Caki2 (cell line): ENCODE measurements at regions not wholly inside any gene's neighbourhood (a gene's known extent, or its start where the extent isn't known, plus 50 kb on each side); places are given as distances from the start of the nearest gene placed in this dataset.

ENCODE experiments used
- DNase-seq: peaks from one replicate; pipeline ENCODE4 v3.0.0-alpha.2; 2015; ENCODE audit warnings: low read depth
- in situ Hi-C: cut with HindIII; loops from 2 replicates; pipeline ENCODE4 v1.10.0; 2016; ENCODE audit warnings: low sequenced_read_pairs, low pct_unique_long_range_greater_than_20kb, mixed read lengths

DNA sequence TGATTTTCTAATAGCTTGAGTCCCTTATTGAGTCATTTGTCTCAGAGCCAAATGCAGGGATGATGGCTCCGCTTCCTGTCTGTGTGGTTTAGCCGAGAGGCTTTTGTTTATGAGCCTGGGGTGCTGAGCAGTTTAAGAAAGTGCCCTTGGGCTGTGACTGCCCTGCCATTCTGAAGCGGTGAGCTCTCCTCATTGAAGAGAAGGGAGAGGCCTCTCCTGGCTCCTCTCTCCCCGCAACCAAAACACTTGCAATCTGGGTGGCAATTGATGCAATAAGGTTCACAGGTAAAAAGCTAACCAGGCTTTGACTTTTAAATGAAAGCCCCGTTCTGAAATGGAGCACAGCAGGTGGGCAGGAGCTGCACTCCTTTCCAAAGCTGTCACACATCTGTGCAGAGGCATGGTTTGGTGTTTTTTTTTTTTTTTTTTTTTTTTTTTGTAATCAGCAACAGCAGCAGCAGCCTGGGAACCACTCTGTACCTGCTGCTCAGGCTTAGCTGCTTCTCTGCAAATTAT lies 403.7 kb downstream of the SIPA1L2 start:
- in situ Hi-C loops, result no loop called here
- DNase-seq, result no peak

DNA sequence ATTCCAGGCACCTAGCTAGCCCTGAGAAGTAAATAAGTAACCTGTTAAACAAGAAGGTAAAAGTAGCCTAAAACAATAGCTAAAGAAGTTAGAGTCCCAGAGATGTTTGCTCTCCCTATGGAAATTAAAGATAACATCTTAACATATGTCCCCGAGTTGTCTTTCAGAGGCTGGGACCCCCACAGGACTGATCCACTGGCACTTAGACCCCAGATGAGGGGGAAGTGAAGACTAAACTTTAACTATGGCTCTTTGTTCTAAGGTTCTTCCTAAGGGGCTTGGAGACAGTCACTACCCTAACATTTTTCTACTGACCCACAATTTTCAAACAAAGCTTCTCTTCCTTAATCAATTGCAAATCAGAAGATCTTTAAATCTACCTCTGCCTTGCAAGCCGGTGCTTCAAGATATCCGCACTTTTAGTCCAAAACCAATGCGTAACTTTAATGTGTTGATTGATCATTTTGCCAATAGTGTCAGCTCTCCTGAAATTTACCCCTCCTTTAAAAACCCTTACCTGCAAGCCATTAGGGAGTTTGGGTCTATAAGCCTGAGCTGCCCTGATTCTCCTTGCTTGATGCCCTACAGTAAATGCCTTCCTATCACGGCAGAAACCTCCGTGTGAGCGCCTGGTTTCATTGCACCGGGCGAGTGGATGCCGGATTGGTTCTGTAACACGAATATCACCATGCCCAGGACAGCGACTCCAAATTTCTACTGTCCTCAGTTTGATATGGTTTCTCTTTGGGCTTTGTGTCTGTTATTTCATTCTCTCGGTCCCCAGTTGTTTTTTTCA lies 404.4 kb downstream of the SIPA1L2 start:
- in situ Hi-C loops, result no loop called here
- no peak for DNase-seq

DNA sequence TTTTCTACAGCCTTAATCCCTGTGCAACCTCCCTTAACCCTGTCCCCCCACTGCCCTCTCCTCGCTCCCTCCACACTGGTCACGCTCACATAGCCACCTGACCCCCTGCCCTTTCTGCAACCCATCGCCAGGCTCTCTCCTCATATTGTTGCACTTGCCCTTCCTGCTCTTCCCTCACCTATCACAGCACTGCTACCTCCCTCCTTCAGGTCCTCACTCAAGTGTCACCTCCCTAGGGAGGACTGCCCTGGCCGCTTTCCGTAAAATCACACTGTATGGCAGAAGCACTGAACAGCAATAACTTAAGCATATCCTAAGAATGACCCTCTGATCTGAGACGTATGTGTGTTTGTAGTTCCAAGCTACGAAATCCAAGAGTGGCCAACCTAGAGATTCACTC lies 406.0 kb downstream of the SIPA1L2 start:
- in situ Hi-C loops, result no loop called here
- DNase-seq, result no peak

DNA sequence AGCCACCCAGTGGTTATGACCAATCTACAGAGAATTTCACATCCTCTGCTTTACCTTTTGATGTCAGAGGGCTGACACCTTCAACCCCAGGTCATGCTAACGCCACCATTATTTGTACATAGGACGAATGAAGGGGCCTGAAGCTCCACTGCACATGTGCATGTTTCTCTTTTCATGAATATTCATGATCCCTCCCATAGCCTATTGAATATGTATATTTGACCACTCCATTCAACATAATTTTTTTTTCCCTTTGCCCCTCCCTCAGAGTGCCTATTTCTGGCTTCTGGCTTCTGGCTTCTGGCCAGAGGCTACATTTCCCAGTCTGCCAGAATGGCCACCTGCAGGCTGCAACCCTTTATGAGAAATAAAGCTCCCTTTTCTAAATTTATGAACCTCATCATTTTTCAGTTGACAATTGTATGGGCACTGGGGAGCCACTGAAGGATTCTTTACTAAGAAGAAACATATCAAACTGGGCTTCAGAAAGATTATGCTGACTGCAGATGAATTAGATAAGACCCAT lies 406.7 kb downstream of the SIPA1L2 start:
- no peak for DNase-seq
- in situ Hi-C loops, result no loop called here

DNA sequence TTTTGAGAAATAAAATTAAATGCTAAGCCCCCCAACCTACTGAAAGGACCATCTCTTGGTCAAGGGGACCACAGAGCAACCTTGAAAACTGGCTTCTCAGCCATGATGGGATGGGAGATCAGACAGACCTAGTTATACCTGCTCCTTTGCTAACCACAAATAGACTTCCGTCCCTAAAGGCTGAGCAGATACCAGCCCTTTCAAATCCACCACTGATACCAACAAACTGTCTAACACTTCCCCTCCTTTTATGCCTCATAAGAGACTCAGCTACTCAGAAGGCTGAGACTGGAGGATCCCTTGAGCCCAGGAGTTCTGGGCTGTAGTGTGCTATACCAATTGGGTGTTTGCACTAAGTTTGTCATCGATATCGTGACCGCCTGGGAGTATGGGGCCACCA lies 407.3 kb downstream of the SIPA1L2 start:
- in situ Hi-C loops, result no loop called here
- no peak for DNase-seq

DNA sequence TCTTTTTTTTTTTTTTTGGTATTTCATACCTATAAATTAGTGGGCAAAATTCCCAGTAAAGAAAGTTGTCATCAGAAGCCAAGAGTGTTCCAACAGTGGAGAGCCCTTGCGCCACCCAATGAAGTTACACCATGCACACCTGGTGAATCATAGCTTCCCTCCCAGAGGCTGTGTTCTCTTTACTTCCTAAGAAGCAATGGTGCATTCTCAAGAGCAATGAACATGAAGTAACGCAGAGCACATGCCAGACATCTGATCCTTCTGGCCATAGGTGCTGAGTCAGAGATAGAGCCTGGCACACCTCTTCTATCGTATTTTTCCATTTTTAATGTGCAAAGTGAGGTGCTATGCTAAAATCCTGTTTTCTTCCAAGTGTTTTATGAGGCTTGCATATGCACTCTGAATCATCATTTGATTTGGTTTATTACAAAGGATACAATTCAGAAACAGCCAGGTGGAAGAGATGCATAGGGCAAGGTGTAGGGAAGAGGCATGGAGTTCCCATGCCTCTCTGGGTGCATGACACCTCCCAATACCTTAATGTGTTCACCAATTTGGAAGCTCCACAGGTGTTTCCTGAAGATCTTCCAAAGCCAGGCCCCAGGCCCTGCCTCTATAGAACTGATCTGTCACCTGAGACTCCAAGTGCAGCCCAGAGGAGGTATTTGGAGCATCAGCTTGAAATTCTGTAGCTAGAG lies 408.0 kb downstream of the SIPA1L2 start:
- in situ Hi-C loops, result no loop called here
- DNase-seq, result peak; percentile 55

DNA sequence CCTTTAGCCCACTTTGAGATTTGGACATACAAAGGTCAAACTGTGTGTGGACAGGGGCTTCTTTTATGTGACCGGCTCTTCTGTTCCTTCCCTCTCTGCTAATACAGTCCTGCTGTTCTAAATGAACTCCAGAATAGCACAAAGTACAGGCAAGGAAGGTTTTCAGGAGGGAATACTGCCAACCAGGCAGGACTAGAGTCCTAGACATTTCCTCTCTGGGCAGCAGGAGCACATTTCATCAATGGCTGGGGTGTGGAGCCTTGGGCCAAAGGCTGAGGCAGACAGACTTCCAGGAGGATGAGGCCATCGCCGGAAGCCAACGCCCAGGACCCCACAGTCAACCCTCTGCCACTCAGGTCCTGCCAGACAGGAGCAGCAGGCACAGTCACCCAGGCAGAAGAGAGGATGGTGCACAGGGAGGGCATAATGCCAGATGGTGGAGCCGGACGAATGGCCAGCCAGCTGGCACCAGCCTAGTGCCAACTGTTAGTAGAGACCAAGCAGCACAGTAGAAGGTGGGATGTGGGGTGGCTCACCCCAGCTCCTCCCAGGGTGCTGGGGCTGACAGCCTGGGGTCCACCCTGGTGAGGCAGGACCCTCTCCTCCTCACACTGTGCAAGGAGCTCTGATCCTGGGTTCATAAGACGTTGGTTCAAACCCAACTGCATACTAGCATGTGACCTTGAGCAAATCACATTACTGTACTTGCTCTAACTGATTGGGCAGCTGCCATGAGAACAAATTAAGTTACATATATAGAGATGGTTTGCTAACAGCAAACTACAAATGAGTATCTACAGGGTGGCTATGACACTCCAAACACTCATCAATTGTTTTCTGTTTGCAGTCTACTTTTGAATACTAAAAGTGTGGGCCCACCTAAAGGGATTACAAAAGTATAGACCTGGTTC lies 410.7 kb downstream of the SIPA1L2 start:
- in situ Hi-C loops, result no loop called here
- no peak for DNase-seq

DNA sequence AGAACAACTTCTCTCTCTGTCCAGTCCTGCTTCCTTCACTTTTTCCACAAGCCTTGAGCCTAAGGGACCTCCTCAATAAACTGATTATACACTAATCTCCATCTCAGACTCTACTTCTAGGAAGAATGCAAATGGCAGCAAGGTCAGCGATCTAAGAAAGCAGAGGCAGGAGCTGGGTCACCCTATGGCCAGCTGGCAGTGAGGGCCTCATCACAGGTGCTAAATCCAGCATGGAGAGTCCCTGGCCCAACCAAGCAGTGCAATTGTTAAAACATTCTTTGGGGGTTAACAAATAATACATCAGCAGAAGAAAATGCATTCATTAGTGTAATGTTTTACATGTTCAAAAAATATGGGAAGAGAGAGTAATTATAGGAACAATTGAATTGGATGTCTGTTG lies 416.0 kb downstream of the SIPA1L2 start:
- in situ Hi-C loops, result no loop called here
- DNase-seq, result no peak

DNA sequence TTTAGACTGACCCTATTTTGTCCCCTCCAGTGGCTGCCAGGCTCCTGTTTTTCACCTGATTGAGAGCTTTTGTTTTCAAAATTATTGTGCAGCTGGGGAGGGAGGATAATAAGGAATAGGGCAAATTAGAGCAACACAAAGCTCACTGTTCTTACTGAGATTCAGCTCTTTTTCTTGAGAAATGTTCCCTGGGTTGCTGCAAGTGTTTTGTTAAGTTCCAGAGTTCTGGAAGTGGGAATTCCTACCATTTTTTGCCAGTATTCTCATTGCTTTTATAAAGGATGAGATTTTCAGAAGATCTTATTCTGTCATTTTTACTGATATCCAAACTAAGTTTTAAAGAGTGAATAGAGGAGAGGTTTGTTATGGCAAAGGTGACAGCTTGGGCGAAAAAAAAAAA lies 417.7 kb downstream of the SIPA1L2 start:
- DNase-seq, result no peak
- in situ Hi-C loops, result no loop called here

DNA sequence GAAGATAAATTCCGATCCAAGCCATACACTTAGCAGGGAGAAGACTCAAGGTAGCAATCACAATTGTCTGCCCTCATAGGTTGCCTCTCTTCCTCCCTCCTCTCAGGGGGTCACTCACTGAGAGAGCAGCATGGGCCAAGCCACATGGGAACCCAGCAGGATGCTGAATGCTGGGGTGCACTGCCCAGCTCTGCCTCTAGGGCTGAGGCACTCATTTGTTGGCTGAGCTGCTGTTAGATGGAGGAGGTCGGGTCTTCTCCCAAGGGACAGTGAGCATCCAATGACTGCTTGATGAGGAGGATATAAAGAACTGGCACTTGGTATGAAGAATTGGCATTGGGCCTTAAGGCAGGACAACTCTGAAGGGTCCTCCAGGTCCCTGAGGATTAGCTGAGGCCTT lies 418.8 kb downstream of the SIPA1L2 start:
- in situ Hi-C loops, result no loop called here
- DNase-seq, result no peak

DNA sequence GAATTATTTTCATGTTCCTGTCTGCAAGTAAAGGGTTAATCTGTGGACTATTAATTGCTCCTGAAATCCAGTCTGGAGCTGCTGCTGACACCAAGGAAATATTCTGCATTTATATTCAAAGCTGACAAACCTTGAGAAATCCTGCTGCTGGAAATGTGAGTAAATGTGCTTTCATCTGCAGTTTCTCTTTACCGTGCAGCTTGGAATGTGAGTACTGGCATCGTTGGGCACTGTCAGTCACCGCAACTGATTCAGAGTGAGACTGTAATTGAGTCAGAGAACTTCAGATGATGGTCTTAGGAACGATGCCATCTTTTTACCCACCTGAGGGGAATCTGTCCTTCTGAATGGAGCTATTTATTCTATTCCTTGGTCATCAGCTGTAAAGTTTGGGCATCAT lies 420.6 kb downstream of the SIPA1L2 start:
- in situ Hi-C loops, result no loop called here
- DNase-seq, result no peak

DNA sequence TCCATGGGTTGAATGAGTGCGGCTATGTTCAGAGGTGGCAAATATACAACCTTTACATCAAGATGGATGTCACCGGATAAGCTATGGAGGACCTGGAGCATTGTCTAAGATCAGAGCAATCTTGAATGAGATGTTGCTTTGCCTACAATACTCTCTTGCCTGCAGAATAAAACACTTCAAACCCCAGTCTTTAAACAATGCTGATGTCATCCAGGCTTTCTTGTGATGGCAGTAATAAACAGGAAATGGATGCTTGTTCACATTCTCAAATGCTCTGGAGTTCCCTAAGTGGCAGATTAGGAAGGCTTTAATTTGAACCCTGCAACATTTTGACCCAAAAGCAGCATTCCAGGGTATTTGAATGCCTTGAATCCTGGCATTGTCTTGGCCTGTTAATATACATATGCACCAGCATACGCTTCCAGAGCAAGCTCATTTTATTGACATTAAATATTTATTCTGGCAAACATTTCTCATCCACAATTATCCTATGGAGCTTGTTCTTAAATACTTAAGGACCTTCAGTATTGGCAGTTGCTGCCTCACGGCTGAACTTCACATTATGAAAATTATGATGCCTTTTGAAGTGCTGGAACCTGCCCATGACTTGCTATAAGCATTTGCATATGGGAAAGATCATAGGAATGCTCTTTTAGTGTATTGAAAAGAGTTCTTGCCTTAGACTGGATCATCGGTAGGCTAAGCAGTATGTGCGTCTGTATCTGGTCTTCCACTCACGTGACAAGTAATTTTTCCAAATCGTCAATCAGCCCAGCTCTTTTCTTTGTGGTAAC lies 422.7 kb downstream of the SIPA1L2 start:
- in situ Hi-C loops, result no loop called here
- no peak for DNase-seq

DNA sequence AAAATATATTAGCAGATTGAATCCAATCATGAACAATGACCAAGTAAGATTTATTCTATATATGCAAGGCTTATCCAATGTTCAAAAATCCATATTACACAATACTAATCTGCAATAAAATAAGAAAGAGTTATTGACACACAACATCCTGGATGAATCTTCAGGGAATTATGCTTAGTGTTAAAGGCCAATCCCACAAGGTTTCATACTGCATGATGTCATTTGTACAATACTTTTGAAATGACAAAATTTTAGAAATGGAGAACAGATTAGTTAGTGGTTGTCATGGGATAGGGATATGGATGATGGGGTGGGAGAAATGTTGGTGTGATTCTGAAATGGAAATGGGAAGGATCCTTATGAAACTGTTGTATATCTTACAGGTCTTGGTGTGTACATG lies 425.7 kb downstream of the SIPA1L2 start:
- in situ Hi-C loops, result no loop called here
- DNase-seq, result no peak

DNA sequence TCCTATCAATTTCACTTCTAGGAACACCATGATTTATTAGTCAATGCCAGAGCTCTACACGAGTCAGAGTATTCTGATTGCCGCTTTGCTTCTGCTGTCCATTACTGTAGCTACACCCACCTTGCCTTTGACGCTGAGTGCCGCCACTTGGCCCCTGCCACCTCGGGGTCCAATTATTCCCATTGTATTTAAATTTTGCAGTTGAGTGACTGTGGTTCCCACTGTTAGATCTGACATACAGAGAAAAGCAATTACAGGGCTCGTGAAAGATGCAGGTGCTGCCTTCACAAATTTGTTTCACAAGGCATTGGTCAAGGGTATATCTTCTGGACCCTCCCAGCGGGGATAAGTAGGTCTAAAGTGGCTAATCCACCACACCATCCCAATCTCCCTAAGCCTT lies 428.9 kb downstream of the SIPA1L2 start:
- in situ Hi-C loops, result no loop called here
- no peak for DNase-seq

DNA sequence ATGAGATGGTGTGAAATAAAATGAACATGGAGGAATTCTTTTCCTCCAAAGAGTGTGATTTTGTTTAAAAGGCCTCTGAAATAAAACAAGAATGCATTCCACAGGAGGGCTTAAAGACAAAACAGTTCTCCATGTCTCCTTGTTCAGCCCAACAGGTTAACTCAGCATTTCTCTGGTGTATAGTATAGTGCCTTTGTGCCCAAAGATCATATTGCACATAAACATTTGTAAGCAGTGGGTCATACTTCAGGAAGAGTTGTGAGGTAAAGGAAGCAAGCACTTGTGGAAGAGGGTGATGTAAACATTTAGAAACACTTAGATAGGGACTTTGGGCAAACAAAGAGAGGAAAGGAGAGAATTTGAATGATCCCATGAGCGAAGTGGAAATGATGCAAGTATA lies 433.9 kb downstream of the SIPA1L2 start:
- in situ Hi-C loops, result no loop called here

DNA sequence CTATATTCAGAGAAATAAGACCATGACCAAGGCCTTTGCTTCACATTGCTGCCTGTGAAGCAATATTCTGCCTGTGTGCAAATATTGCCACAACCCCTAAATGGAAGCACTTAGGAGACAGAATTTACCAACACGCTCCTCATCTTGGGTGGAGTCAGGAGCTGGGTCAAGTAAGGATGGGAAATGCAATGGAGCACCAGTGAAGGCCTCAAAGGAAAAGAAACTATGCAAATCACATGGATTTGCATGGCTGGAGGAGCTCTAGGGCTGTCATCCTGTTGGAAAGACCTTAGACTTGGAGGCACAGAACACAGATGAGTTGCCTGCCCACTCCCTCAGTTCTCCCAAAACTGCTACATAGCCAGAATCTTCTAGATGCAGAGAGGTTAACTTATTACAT lies 435.5 kb downstream of the SIPA1L2 start:
- in situ Hi-C loops, result no loop called here
- no peak for DNase-seq

More for the DNA sequence above, 433.9 kb downstream of the SIPA1L2 start:
- no peak for DNase-seq

DNA sequence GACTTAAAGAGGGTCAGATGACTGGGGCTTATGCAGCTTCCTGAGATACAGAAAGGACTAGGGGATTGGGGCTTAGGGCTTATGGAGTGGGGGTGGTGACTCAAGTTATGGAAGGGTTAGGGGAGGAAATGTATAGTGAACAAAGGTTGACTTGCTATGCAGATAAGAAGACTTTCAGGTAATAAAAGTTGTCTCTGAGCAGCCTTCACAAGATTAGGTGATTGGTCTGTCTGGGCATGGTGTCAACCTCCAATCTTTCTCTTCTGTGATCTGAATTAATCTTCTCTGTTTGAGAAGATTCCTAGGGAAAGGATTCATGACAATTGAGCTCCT lies 436.5 kb downstream of the SIPA1L2 start:
- DNase-seq, result no peak
- in situ Hi-C loops, result no loop called here
